Spleen (tissue), 11 donors: ENCODE measurements at regions not wholly inside any gene's neighbourhood (a gene's known extent, or its start where the extent isn't known, plus 50 kb on each side); places are given as distances from the start of the nearest gene placed in this dataset.

ENCODE experiments used
- DNase-seq: peaks from one replicate; pipeline ENCODE4 v3.0.0-alpha.2; 2020
- H3K27ac ChIP-seq, 8 donors: fragments of 200-600 bp; sonication (generic) in 7 of 8; 1 replicate in 4 of 8; 2 replicates in 4 of 8; pipeline versions ENCODE4 v1.5.0 to v1.8.0; 2016 to 2021; ENCODE audit warnings: inconsistent platforms in 4 of 8, mild to moderate bottlenecking in 4 of 8, moderate library complexity in 1 of 8
- H3K27me3 ChIP-seq, 7 donors: fragments of 200-600 bp; sonication (generic) in 6 of 7; replicated peaks in 1 of 7; 1 replicate in 4 of 7; 2 replicates in 3 of 7; pipeline versions ENCODE4 v1.5.0 to v1.8.0; 2016 to 2021; ENCODE audit warnings: inconsistent platforms in 3 of 7, mild to moderate bottlenecking in 1 of 7
- H3K36me3 ChIP-seq, 6 donors: fragments of 200-600 bp; sonication (generic) in 5 of 6; 1 replicate in 4 of 6; 2 replicates in 2 of 6; pipeline versions ENCODE4 v1.5.0 to v1.8.0; 2016 to 2021; ENCODE audit warnings: inconsistent platforms in 2 of 6
- H3K4me1 ChIP-seq, 6 donors: fragments of 200-600 bp; sonication (generic) in 5 of 6; 1 replicate in 3 of 6; 2 replicates in 3 of 6; pipeline versions ENCODE4 v1.5.0 to v1.8.0; 2016 to 2021; ENCODE audit warnings: inconsistent platforms in 3 of 6
- H3K4me3 ChIP-seq, 8 donors: fragments of 200-600 bp; sonication (generic) in 7 of 8; 1 replicate in 4 of 8; 2 replicates in 4 of 8; pipeline versions ENCODE4 v1.5.0 to v1.8.0; 2016 to 2021; ENCODE audit warnings: inconsistent platforms in 4 of 8, mild to moderate bottlenecking in 4 of 8, moderate library complexity in 2 of 8
- H3K9me3 ChIP-seq, 8 donors: fragments of 200-600 bp; sonication (generic) in 7 of 8; 1 replicate in 4 of 8; 2 replicates in 4 of 8; pipeline versions ENCODE4 v1.5.0 to v1.8.0; 2016 to 2021; ENCODE audit warnings: inconsistent platforms in 4 of 8
- CTCF ChIP-seq, 11 experiments: fragments of 200-600 bp in 7 of 11; fragments of 450-650 bp in 4 of 11; sonication (generic) in 4 of 11; IDR thresholded peaks in 8 of 11; conservative IDR thresholded peaks in 3 of 11; 1 replicate in 7 of 11; 2 replicates in 4 of 11; pipeline versions ENCODE4 v1.4.0 to v1.8.0; 2016 to 2021; ENCODE audit warnings: antibody characterized with exemption in 11 of 11, inconsistent platforms in 4 of 11, mild to moderate bottlenecking in 1 of 11
- POLR2A ChIP-seq, 3 donors: fragments of 450-650 bp; IDR thresholded peaks; one replicate each; pipeline ENCODE4 v1.5.1; 2017; ENCODE audit warnings: antibody characterized with exemption in 3 of 3, mild to moderate bottlenecking in 1 of 3
- POLR2AphosphoS5 ChIP-seq, 3 donors: sonication (generic); formaldehyde crosslinking; IDR thresholded peaks; one replicate each; pipeline ENCODE4 v1.5.1; 2017; ENCODE audit warnings: antibody characterized with exemption in 3 of 3
- WGBS, 5 donors: extraction: QIAGEN DNeasy Blood & Tissue Kit in 3 of 5; methylation state at CpG; one replicate each; pipeline versions ENCODE4 v1.1.5 to v1.1.7; 2013 to 2018; 5-methylcytosine and 5-hydroxymethylcytosine counted together
- intact Hi-C: fragments of 100-400 bp; cut with DNase I; formaldehyde crosslinking; loops from one replicate; pipeline ENCODE4 v1.15.0; 2023; ENCODE audit warnings: low total_unique reads
- donor health status: healthy with polysubstance abuse.
- donor health status: DM: no; HTN: no; CAD: no; lungs with moderate emphysema.
- donor health status: DM: no; HTN: no; CAD: no.
- donor health status: Bipolar disorder and iron deficiency.
- donor health status: healthy.
- donor health status: DM: no; HTN: no; CAD: no.
- donor health status: DM: yes; HTN: yes; CAD: no.

- peaks cover 0 to 8% (median 0%) of the 10 kb centered on the region in 7 donors for H3K27me3 ChIP-seq
- H3K27ac ChIP-seq = no peak overlapping the region
- no peak for DNase-seq
- H3K9me3 ChIP-seq = peaks cover 0 to 7% (median 0%) of the 10 kb centered on the region in 8 donors
- intact Hi-C loops = no loop called here
- H3K36me3 ChIP-seq = no peaks in the 10 kb centered on the region
- WGBS, 5 donors = 40 to 60% (median 46%) methylated on average over 2 of the region's 2 CpGs
- no peaks in the 10 kb centered on the region for H3K4me1 ChIP-seq
- no peak for TF ChIP-seq POLR2AphosphoS5 (IDR thresholded peaks at IDR 0.05)
- no peak for TF ChIP-seq CTCF (IDR thresholded peaks at IDR 0.05 in 8 of 11, conservative IDR thresholded peaks at IDR 0.05 in 3 of 11)
- TF ChIP-seq POLR2A (IDR thresholded peaks at IDR 0.05) = no peak
- H3K4me3 ChIP-seq = no peak overlapping the region
Observed at GRCh38 chrX:42585842-42586621, 191.9 kb downstream of the PPP1R2C start.

GRCh38 chrX:42577936-42578470 is 200.0 kb downstream of the PPP1R2C start:
- Histone ChIP-seq H3K4me1 (peaks cover 0 to 4% (median 0%) of the 10 kb centered on the region in 6 donors), H3K27me3 (peaks cover 0 to 5% (median 0%) of the 10 kb centered on the region in 7 donors), H3K27ac (no peak overlapping the region), H3K9me3 (no peaks in the 10 kb centered on the region), H3K36me3 (no peaks in the 10 kb centered on the region), H3K4me3 (no peak overlapping the region)
- intact Hi-C loops = no loop called here
- DNase-seq = no peak
- WGBS, 5 donors = 53 to 79% (median 74%) methylated on average over 3 of the region's 3 CpGs
- no peak for TF ChIP-seq POLR2AphosphoS5 (IDR thresholded peaks at IDR 0.05)
- TF ChIP-seq POLR2A (IDR thresholded peaks at IDR 0.05) = no peak
- TF ChIP-seq CTCF (IDR thresholded peaks at IDR 0.05 in 8 of 11, conservative IDR thresholded peaks at IDR 0.05 in 3 of 11) = no peak

GRCh38 chrX:42567268-42567667 is 210.7 kb downstream of the PPP1R2C start:
- no peak for DNase-seq
- intact Hi-C loops = no loop called here
- Histone ChIP-seq H3K36me3 (no peaks in the 10 kb centered on the region), H3K4me1 (no peaks in the 10 kb centered on the region), H3K27me3 (no peaks in the 10 kb centered on the region), H3K27ac (no peak overlapping the region), H3K9me3 (no peaks in the 10 kb centered on the region), H3K4me3 (no peak overlapping the region)
- TF ChIP-seq POLR2AphosphoS5 (IDR thresholded peaks at IDR 0.05) = no peak
- TF ChIP-seq POLR2A (IDR thresholded peaks at IDR 0.05) = no peak
- TF ChIP-seq CTCF (IDR thresholded peaks at IDR 0.05 in 8 of 11, conservative IDR thresholded peaks at IDR 0.05 in 3 of 11) = no peak
- 33 to 76% (median 51%) methylated on average over 1 of the region's 1 CpG for WGBS, 5 donors

- no peak for TF ChIP-seq CTCF (IDR thresholded peaks at IDR 0.05 in 8 of 11, conservative IDR thresholded peaks at IDR 0.05 in 3 of 11)
- no peak for TF ChIP-seq POLR2AphosphoS5 (IDR thresholded peaks at IDR 0.05)
- TF ChIP-seq POLR2A (IDR thresholded peaks at IDR 0.05) = no peak
- Histone ChIP-seq H3K4me1 (no peaks in the 10 kb centered on the region), H3K27me3 (no peaks in the 10 kb centered on the region), H3K27ac (no peak overlapping the region), H3K4me3 (no peak overlapping the region), H3K36me3 (no peaks in the 10 kb centered on the region), H3K9me3 (no peaks in the 10 kb centered on the region)
- 45 to 64% (median 50%) methylated on average over 2 of the region's 2 CpGs for WGBS, 5 donors
- intact Hi-C loops = no loop called here
- DNase-seq = no peak
Observed at GRCh38 chrX:42565739-42566138, 212.2 kb downstream of the PPP1R2C start.
